SK-N-SH treated with all-trans-retinoic acid at 6 μM for 48 hours (cell line): ENCODE measurements at regions not wholly inside any gene's neighbourhood (a gene's known extent, or its start where the extent isn't known, plus 50 kb on each side); places are given as distances from the start of the nearest gene placed in this dataset.

Experiments
- ATAC-seq: fragments of 200-7000 bp; cut with Tn5 transposase; 3 replicates; pipeline ENCODE4 v1.9.1; 2020; ENCODE audit warnings: mild to moderate bottlenecking, moderate library complexity
- ARNTL ChIP-seq: fragments of 450-650 bp; formaldehyde crosslinking; IDR thresholded peaks from 2 replicates; pipeline ENCODE4 v1.5.0; 2020; ENCODE audit warnings: low read depth, mild to moderate bottlenecking, moderate library complexity, borderline replicate concordance
- BACH2 ChIP-seq: fragments of 250-450 bp; sonication (Bioruptor Pico); IDR thresholded peaks from 2 replicates; pipeline ENCODE4 v1.9.0; 2021; ENCODE audit warnings: mild to moderate bottlenecking, borderline replicate concordance
- CREB5 ChIP-seq: fragments of 250-450 bp; sonication (Bioruptor Pico); IDR thresholded peaks from 2 replicates; pipeline ENCODE4 v1.5.1; 2020; ENCODE audit warnings: low read depth, mild to moderate bottlenecking, moderate library complexity
- CSDC2 ChIP-seq: fragments of 250-450 bp; sonication (Bioruptor Pico); IDR thresholded peaks from 2 replicates; pipeline ENCODE4 v1.5.0; 2020; ENCODE audit warnings: mild to moderate bottlenecking, moderate library complexity
- ESRRG ChIP-seq: fragments of 250-450 bp; sonication (Bioruptor Pico); IDR thresholded peaks from 2 replicates; pipeline ENCODE4 v1.6.1; 2021; ENCODE audit warnings: mild to moderate bottlenecking
- GLIS3 ChIP-seq: fragments of 250-450 bp; sonication (Bioruptor Pico); IDR thresholded peaks from 2 replicates; pipeline ENCODE4 v1.5.0; 2020; ENCODE audit warnings: mild to moderate bottlenecking, moderate library complexity
- ISL1 ChIP-seq: fragments of 250-450 bp; sonication (Bioruptor Pico); IDR thresholded peaks from 2 replicates; pipeline ENCODE4 v2.1.2; 2022; ENCODE audit warnings: mild to moderate bottlenecking, moderate library complexity
- OSR1 ChIP-seq: fragments of 250-450 bp; sonication (Bioruptor Pico); IDR thresholded peaks from 2 replicates; pipeline ENCODE4 v1.8.0; 2022; ENCODE audit warnings: moderate library complexity, mild to moderate bottlenecking, inconsistent platforms
- PATZ1 ChIP-seq: fragments of 250-450 bp; sonication (Bioruptor Pico); IDR thresholded peaks from 2 replicates; pipeline ENCODE4 v1.8.0; 2020; ENCODE audit warnings: mild to moderate bottlenecking, moderate library complexity, borderline replicate concordance
- POU6F1 ChIP-seq: fragments of 250-450 bp; sonication (Bioruptor Pico); IDR thresholded peaks from 2 replicates; pipeline ENCODE4 v1.8.0; 2021; ENCODE audit warnings: low read depth, mild to moderate bottlenecking, moderate library complexity, borderline replicate concordance
- PPARA ChIP-seq: fragments of 250-450 bp; sonication (Bioruptor Pico); IDR thresholded peaks from 2 replicates; pipeline ENCODE4 v1.5.0; 2020; ENCODE audit warnings: mild to moderate bottlenecking, borderline replicate concordance
- RARB ChIP-seq: fragments of 250-450 bp; sonication (Bioruptor Pico); IDR thresholded peaks from 2 replicates; pipeline ENCODE4 v1.8.0; 2021; ENCODE audit warnings: mild to moderate bottlenecking, moderate library complexity
- SNAI2 ChIP-seq: fragments of 250-450 bp; sonication (Bioruptor Pico); IDR thresholded peaks from 2 replicates; pipeline ENCODE4 v1.5.0; 2020; ENCODE audit warnings: mild to moderate bottlenecking, moderate library complexity
- TCF4 ChIP-seq: fragments of 250-450 bp; sonication (Bioruptor Pico); IDR thresholded peaks from 2 replicates; pipeline ENCODE4 v1.8.0; 2021; ENCODE audit warnings: mild to moderate bottlenecking, moderate library complexity, borderline replicate concordance
- TOX ChIP-seq: fragments of 250-450 bp; sonication (Bioruptor Pico); IDR thresholded peaks from 2 replicates; pipeline ENCODE4 v1.8.0; 2021; ENCODE audit warnings: mild to moderate bottlenecking, moderate library complexity, borderline replicate concordance
- TSHZ2 ChIP-seq: fragments of 250-450 bp; sonication (Bioruptor Pico); IDR thresholded peaks from 2 replicates; pipeline ENCODE4 v1.5.0; 2020; ENCODE audit warnings: mild to moderate bottlenecking, moderate library complexity
- ZC3H10 ChIP-seq: fragments of 250-450 bp; sonication (Bioruptor Pico); IDR thresholded peaks from 2 replicates; pipeline ENCODE4 v1.5.1; 2021; ENCODE audit warnings: mild to moderate bottlenecking, moderate library complexity
- ZFP3 ChIP-seq: fragments of 250-450 bp; sonication (Bioruptor Pico); IDR thresholded peaks from 2 replicates; pipeline ENCODE4 v1.5.0; 2020; ENCODE audit warnings: mild to moderate bottlenecking, moderate library complexity
- ZFP30 ChIP-seq: fragments of 450-650 bp; formaldehyde crosslinking; IDR thresholded peaks from 2 replicates; pipeline ENCODE4 v1.5.0; 2022; ENCODE audit warnings: mild to moderate bottlenecking, moderate library complexity
- ZNF565 ChIP-seq: fragments of 450-650 bp; formaldehyde crosslinking; conservative IDR thresholded peaks from 2 replicates; pipeline ENCODE4 v1.5.0; 2020; ENCODE audit warnings: low read depth, mild to moderate bottlenecking, moderate library complexity
- ZNF70 ChIP-seq: fragments of 450-650 bp; formaldehyde crosslinking; IDR thresholded peaks from 2 replicates; pipeline ENCODE4 v1.5.0; 2020; ENCODE audit warnings: mild to moderate bottlenecking, moderate library complexity
- ZNF8 ChIP-seq: fragments of 450-650 bp; formaldehyde crosslinking; IDR thresholded peaks from 2 replicates; pipeline ENCODE4 v1.5.0; 2020; ENCODE audit warnings: mild to moderate bottlenecking, moderate library complexity

GRCh38 chr20:21840991-21841390, 135.5 kb downstream of the PAX1 start:
- no peak for TF ChIP-seq RARB (CRISPR knock-in tag)
- no peak for TF ChIP-seq POU6F1 (CRISPR knock-in tag)
- TF ChIP-seq TOX (CRISPR knock-in tag): no peak
- TF ChIP-seq ZNF70 (CRISPR knock-in tag): no peak
- TF ChIP-seq ZNF8 (CRISPR knock-in tag): no peak
- no peak for TF ChIP-seq GLIS3 (CRISPR knock-in tag)
- no peak for TF ChIP-seq ZNF565 (CRISPR knock-in tag)
- TF ChIP-seq CREB5 (CRISPR knock-in tag): no peak
- no peak for TF ChIP-seq TCF4
- TF ChIP-seq ZFP30: no peak
- ATAC-seq: no peak

GRCh38 chr20:21839982-21840381, 134.5 kb downstream of the PAX1 start:
- no peak for ATAC-seq
- TF ChIP-seq ZNF8 (CRISPR knock-in tag) (no peak), ZFP30 (no peak), CSDC2 (CRISPR knock-in tag) (no peak), ESRRG (CRISPR knock-in tag) (no peak)

GRCh38 chr20:21836346-21836745, 130.9 kb downstream of the PAX1 start:
- ATAC-seq: no peak
- TF ChIP-seq ISL1 (CRISPR knock-in tag) (no peak), ZNF8 (CRISPR knock-in tag) (no peak), SNAI2 (CRISPR knock-in tag) (no peak), BACH2 (CRISPR knock-in tag) (no peak), ZFP3 (CRISPR knock-in tag) (no peak), POU6F1 (CRISPR knock-in tag) (no peak), GLIS3 (CRISPR knock-in tag) (no peak), CREB5 (CRISPR knock-in tag) (no peak), PATZ1 (CRISPR knock-in tag) (no peak), PPARA (no peak), ARNTL (CRISPR knock-in tag) (no peak), CSDC2 (CRISPR knock-in tag) (no peak), ZC3H10 (CRISPR knock-in tag) (no peak), ESRRG (CRISPR knock-in tag) (no peak)

- ATAC-seq: no peak
- TF ChIP-seq ZNF70 (CRISPR knock-in tag): no peak
- TF ChIP-seq POU6F1 (CRISPR knock-in tag): no peak
- no peak for TF ChIP-seq ZFP3 (CRISPR knock-in tag)
- no peak for TF ChIP-seq CREB5 (CRISPR knock-in tag)
- no peak for TF ChIP-seq RARB (CRISPR knock-in tag)
- TF ChIP-seq OSR1 (CRISPR knock-in tag): no peak
- TF ChIP-seq ZNF565 (CRISPR knock-in tag): no peak
- TF ChIP-seq TSHZ2 (CRISPR knock-in tag): no peak
- no peak for TF ChIP-seq CSDC2 (CRISPR knock-in tag)
- no peak for TF ChIP-seq ZC3H10 (CRISPR knock-in tag)
Measured at GRCh38 chr20:21835042-21835441, 129.6 kb downstream of the PAX1 start.
